ENCODE measurements at regions not wholly inside any gene's neighbourhood (a gene's known extent, or its start where the extent isn't known, plus 50 kb on each side); places are given as distances from the start of the nearest gene placed in this dataset.

DNA sequence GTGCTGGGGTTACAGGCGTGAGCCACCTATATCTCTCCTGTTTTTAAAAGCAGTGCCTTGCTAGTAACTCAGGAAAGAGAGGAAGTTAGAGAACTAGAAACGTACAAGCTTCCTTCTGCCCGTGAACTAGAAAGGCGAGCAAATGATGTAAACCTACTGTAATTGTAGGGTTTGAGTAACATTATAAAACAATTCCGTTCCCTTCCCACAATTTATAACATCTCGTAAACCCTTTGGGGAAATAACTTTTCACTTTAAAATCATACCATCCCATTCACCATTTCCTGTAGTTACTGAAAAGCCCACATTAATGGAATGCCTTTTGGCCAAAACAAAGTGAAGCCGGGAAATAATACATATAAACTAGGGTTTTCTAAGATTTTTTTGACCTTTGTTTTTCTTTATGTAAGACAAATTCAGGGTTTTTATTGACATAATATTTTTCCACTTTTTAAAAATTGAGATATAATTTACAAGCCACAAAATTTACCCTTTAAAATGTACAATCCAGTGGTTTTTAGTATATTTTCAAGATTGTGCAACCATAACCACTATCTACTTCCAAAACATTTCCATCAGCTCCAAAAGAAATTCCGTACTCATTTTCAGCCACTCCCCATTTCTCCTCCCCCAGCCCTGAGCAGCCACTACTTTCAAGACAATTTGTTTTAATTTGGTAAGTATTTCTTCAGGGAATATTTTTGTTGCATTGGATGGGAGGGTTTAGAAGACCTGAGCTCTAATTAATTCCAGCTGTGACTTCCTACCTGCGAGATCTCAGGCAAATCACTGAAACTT is 175.1 kb upstream of the PDE10A start:
- TF ChIP-seq BHLHE40 (IDR thresholded peaks at IDR 0.05; ENCODE audit: borderline replicate concordance) (no peak), SP1 (IDR thresholded peaks at IDR 0.05) (no peak)

Data from HEK293T (cell line).